ENCODE measurements at regions not wholly inside any gene's neighbourhood (a gene's known extent, or its start where the extent isn't known, plus 50 kb on each side); places are given as distances from the start of the nearest gene placed in this dataset.

DNA sequence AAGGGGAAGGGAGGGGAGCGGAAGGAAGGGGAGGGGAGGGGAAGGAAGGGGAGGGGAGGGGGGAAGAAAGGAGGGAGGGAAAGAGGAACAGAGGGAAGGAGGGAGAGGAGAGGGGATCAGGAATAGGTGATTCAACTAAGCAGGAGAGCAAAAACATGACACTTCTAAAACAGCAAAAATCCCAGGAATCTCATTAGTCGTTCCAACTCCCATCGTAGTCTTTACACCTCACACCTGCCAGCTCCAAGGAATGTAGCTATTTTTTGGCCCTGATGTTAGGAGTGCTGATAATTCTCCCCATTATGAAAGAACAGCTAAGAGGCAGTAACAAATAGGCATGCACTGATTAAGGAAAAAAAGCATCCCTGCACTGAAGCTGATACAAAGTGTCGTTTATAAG is 709.9 kb upstream of the PKDCC start:
- no peak for DNase-seq (ENCODE audit: low read depth, low spot score)

GRCh38 chr2:41344529-41344928 is 703.3 kb upstream of the PKDCC start:
- no peak for DNase-seq (ENCODE audit: low read depth, low spot score)
- no peak overlapping the region for H3K27ac ChIP-seq

More for the DNA sequence above, 709.9 kb upstream of the PKDCC start:
- H3K27ac ChIP-seq: no peak overlapping the region

GRCh38 chr2:41353060-41353459 is 694.8 kb upstream of the PKDCC start:
- H3K27ac ChIP-seq: no peak overlapping the region
- DNase-seq (ENCODE audit: low read depth, low spot score): no peak

- H3K27ac ChIP-seq: no peak overlapping the region
- DNase-seq (ENCODE audit: low read depth, low spot score): no peak
Measured at GRCh38 chr2:41355794-41356193, 692.0 kb upstream of the PKDCC start.

GRCh38 chr2:41364842-41365241 is 683.0 kb upstream of the PKDCC start:
- H3K27ac ChIP-seq: no peak overlapping the region
- no peak for DNase-seq (ENCODE audit: low read depth, low spot score)

DNA sequence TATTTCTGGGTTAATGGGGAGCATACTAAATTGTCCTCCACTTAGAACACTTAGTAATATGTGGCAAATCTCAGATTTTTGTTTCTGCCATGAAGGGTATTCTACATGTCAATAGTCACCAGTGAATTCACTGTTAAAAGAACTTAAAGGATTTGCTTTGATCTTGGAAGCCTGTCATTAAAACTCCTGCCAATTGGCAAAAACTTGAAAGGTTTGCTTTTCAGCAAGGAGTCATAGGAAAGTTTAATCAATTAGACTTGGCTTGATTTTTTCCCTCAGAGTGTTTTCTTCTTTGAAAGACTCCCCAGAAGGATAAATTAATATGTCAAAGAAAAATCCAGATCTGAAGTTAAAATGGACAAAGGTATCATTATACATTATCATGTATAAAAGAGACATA is 671.9 kb upstream of the PKDCC start:
- no peak overlapping the region for H3K27ac ChIP-seq
- DNase-seq (ENCODE audit: low read depth, low spot score): no peak

DNA sequence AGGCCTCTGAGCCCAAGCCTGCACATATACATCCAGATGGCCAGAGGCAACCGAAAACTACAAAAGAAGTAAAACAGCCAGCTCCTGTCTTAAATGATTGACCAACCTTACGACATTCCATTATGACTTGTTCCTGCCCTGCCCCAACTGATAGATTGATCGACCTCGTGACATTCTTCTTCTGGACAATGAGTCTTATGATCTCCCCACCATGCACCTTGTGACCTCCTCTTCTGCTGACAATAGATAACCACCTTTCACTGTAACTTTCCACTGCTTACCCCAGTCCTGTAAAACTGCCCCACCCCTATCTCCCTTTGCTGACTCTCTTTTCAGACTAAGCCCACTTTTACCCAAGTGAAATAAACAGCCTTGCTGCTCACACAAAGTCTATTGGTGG is 670.0 kb upstream of the PKDCC start:
- DNase-seq (ENCODE audit: low read depth, low spot score): no peak
- no peak overlapping the region for H3K27ac ChIP-seq

GRCh38 chr2:41378420-41378819 is 669.4 kb upstream of the PKDCC start:
- H3K27ac ChIP-seq: no peak overlapping the region

GRCh38 chr2:41379496-41380221 is 668.2 kb upstream of the PKDCC start:
- DNase-seq (ENCODE audit: low read depth, low spot score): no peak
- no peak overlapping the region for H3K27ac ChIP-seq

More at GRCh38 chr2:41378420-41378819, 669.4 kb upstream of the PKDCC start:
- no peak for DNase-seq (ENCODE audit: low read depth, low spot score)

- no peak for DNase-seq (ENCODE audit: low read depth, low spot score)
- no peak overlapping the region for H3K27ac ChIP-seq
Measured at GRCh38 chr2:41381701-41382100, 666.1 kb upstream of the PKDCC start.

DNA sequence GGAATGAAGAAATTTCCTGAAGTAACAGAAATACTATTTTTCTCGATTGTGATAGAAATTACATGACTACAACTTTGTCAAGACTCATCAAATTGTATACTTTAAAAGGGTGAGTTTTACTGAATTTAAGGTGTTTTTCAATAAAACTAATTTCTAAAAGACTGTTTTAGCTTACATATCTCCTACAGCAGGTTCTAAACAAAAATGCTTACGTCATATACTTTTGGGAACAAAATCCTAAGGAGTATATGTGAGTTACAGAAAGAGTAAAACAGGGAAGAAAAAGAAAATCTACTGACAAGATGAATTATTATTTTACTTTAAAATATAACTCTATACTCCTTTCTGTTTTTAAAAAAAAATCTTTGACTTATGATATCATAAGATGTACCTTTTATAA is 660.3 kb upstream of the PKDCC start:
- DNase-seq (ENCODE audit: low read depth, low spot score): no peak
- no peak overlapping the region for H3K27ac ChIP-seq

DNA sequence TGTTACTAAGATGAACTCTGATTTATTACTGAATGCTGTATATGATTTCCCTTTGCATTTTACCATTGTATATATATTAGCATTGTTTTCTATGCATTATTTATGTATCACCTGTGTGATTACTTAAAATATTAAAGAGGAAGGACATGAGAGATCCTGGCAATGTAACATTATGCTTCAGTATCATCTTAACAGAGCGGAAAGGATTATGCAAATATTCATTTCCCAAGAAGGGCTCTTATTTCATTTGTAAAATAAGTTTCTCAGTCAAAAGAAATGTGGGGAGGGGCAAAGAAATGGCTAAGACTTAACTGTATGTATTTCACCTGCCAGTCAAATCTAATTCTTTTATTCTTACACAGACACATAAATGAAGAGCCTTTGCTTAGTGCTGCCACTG is 654.2 kb upstream of the PKDCC start:
- H3K27ac ChIP-seq: no peak overlapping the region
- no peak for DNase-seq (ENCODE audit: low read depth, low spot score)

GRCh38 chr2:41394541-41394940 is 653.3 kb upstream of the PKDCC start:
- DNase-seq (ENCODE audit: low read depth, low spot score): no peak
- H3K27ac ChIP-seq: no peak overlapping the region

GRCh38 chr2:41395692-41396091 is 652.1 kb upstream of the PKDCC start:
- no peak overlapping the region for H3K27ac ChIP-seq
- DNase-seq (ENCODE audit: low read depth, low spot score): no peak

DNA sequence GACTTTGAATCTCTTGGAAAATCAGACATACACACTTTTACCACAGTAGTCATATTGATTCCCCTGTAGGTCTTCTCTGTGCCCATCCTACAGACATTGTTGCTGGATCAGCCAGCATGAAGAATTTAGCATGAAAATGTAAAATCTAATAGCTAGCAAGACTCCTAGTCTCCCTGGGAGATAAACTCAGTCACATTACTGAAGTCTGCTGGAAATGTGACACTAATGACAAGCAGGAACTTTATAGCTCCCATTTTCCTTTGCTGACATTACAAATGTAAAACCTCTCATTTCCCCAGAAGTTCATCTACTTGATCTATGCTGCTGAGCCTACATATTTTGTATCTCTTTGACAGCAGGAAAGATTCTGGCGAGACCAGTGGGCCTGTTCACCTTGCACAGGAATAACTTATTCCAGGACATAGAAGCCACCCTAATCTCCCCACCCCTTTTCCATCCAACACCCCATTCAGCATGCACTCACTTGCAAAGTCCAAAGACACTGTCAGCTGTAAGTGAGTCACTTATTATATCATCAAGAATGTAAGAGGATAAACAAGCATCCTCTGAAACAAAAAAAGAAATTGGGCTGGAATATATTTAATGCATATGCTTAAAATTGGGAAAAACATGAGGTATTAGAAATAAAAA is 648.3 kb upstream of the PKDCC start:
- H3K27ac ChIP-seq: no peak overlapping the region
- no peak for DNase-seq (ENCODE audit: low read depth, low spot score)

DNA sequence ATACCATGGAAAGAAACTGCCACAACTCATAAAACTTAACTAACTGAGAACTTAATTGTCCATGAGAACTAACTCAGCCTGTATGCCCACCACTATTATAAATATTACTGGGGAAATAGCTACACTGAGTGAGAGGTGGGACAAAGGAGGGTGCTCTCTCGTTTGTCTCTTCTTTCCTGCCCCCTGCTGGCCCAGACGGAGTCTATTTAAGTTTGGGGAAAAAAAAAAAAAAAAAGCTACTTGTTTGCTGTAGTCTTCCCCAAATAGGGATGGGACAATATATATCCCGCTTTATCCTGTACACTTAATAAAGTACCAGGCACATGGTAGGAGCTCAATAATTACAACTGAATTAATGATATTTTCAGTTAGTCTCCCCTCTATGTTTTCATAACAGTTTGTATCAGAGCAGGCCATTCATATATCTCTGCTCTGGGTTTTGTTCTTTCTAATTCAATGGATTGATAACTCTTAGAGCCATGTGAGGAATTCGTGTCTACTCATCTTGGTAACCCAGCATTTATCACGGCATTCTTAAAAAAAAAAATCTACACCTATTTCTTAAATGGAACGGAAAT is 647.6 kb upstream of the PKDCC start:
- no peak overlapping the region for H3K27ac ChIP-seq
- DNase-seq (ENCODE audit: low read depth, low spot score): no peak

DNA sequence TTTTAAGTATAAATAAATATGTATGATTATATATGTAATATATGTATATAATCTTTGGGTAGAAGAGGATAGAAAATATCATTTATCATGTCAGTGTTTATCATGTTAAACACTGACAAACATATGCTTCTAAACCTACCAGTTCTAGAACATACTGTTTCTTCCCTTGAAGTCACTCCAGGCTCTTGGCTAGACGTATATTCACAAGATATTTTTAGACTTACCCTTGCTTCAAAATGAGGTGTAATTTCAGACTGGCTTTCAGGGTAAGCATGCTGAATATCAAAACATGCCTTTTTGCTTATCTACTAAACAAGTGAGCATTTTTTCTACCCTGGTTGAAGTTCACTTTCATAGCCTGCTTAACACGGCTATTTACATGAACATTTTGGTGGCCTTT is 642.4 kb upstream of the PKDCC start:
- no peak for DNase-seq (ENCODE audit: low read depth, low spot score)
- H3K27ac ChIP-seq: no peak overlapping the region

DNA sequence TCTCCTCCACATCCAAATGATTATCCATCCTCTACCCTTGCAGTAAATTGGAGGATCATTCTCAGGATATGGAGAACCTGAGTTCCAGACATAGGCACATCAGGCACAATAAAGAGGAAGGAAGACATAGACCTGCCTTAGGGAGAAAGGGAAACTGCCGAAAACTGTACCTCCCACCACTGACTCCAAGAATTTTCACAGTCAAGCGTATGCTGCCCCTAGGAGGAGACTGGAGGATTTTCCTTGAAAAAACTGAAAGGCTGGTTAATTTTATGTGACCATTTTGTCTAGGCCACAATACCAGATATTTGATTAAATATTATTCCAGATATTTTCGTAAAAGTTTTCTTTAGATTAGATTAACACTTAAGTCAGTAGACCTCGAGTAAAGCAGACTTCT is 638.5 kb upstream of the PKDCC start:
- DNase-seq (ENCODE audit: low read depth, low spot score): no peak
- no peak overlapping the region for H3K27ac ChIP-seq

DNA sequence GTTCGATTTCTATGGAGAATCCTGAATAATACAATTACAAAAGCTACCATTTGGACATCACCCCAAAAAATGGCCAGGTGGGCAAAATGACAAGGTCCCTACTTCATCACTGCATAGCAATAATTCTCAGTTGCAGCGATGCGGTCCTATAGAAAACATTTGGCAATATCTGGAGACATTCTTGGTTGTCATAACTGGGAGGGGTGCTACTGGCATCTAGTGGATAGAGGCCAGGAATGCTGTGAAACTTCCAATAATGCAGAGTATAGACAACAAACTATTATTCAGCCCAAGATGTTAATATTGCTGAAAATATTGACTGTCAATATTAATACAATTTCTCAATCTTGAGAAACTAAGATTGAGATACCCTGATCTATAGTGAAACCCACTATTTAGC is 637.8 kb upstream of the PKDCC start:
- no peak for DNase-seq (ENCODE audit: low read depth, low spot score)
- no peak overlapping the region for H3K27ac ChIP-seq

DNA sequence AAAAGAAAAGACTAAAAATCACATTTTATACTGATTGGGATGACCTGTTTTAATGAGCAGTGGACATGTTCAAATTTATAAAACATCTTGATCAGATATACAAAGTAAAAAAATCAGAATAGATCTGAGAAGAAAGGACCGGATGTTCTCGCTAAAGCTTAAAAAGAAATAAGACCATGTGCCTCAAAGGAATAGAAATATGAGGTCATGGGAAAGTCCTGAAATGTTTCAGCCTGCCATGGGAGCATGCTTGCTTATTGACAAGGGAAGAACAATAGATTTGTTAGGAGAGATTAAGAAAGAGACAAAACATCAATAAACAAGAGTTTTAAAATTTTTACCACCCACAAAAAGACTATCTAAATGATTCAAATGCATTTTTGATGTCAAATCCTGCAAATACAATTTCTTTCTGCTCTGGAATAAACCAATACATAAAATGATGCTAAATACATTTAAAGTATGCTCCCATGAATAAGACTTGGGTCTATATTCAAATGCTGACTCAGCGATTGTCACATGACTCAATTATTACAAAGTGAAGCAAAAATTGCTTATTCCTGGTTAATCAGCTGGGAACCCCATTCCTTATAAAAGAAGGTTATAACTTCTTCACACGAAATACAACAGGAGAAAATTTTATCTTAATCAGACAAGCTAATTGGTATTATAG is 633.9 kb upstream of the PKDCC start:
- no peak for DNase-seq (ENCODE audit: low read depth, low spot score)
- no peak overlapping the region for H3K27ac ChIP-seq
